ENCODE measurements at regions not wholly inside any gene's neighbourhood (a gene's known extent, or its start where the extent isn't known, plus 50 kb on each side); places are given as distances from the start of the nearest gene placed in this dataset.

DNA sequence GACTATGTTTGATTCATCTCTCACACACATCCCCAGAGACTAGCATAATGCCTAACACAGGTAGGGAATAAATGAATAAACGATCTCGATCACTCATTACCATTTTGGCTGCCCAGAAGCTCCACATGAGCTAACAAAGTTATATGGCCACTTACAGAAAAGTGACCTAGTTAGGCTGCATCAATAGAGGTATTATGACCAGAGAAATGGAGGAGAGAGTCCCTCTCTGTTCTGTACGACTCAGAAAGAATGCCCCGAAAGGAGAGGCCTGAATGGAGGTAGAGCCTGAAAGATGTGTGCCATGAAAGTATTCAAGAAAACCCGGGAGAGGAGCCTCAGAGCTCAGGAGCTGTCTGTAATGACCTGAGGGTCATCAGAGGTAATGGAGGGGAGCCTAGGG lies 208.2 kb upstream of the GRIK3 start:
- DNase-seq (ENCODE audit: low read depth) = no peak

GRCh38 chr1:37243368-37244082 lies 209.2 kb upstream of the GRIK3 start:
- no peak for DNase-seq (ENCODE audit: low read depth)

DNA sequence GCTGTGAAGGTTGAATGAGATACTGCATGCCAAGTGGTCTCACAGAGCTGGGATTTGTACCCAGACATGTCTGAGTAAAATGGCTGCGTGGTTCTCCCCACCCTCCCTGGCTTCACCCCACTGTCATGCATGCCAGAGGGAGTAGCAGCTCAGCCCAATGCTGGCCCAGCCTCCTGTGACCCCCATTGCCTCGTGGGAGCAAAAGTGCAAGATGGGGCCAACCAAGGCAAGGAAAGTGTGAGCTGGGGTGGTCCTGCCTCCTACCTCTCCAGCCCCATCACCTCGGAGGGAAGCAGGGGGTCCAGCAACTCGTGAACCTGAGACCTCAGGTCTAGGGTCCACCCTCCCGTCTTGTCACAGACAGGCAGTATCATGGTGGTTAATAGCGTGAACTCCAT lies 209.8 kb upstream of the GRIK3 start:
- no peak for DNase-seq (ENCODE audit: low read depth)

DNA sequence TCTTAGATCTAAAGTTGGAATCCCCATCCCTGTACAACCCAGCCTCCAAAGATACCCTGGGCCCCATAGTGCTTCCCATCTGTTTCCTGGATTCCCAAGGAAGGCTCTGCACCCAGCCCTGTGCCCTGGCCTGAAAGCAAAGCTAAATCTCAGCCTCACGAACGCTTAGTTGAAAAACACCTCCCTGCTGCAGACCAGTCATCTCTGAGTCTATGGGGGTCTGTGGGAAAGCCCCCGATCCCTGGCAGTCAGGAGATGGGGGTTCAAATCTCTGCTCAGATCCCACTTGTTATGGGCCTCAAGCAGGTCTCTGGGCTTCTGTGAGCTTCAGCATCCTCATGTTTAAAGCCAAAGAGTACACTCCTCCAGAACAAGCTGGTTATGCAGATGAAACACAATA lies 210.5 kb upstream of the GRIK3 start:
- no peak for DNase-seq (ENCODE audit: low read depth)

DNA sequence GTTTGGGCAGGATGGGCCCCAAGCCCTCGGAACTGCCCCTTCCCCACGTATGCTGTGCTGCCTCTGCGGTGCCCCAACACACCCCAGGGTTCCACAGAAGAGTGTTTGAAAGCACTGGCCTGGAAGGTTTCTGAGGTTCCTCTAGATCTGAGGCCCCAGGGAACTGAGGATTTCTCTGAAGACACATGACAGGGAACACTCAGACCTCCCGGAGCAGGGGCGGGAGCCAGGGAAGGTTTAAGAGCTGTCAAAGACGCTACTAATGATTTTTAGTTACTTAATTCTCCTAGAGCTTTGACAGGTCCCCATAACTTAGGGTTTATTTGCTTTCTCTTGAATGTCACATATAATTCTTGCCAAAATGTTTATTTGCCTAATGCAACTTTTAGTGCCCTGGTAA lies 212.3 kb upstream of the GRIK3 start:
- DNase-seq (ENCODE audit: low read depth) = no peak

- DNase-seq (ENCODE audit: low read depth) = no peak
These were observed 216.1 kb upstream of the GRIK3 start for GRCh38 chr1:37250371-37250770.

- DNase-seq (ENCODE audit: low read depth) = no peak
These were observed 219.1 kb upstream of the ZC3H12A start for GRCh38 chr1:37255136-37255795.

GRCh38 chr1:37255868-37256267 lies 218.5 kb upstream of the ZC3H12A start:
- no peak for DNase-seq (ENCODE audit: low read depth)

- DNase-seq (ENCODE audit: low read depth) = no peak
These were observed 216.7 kb upstream of the ZC3H12A start for GRCh38 chr1:37257646-37258045.

DNA sequence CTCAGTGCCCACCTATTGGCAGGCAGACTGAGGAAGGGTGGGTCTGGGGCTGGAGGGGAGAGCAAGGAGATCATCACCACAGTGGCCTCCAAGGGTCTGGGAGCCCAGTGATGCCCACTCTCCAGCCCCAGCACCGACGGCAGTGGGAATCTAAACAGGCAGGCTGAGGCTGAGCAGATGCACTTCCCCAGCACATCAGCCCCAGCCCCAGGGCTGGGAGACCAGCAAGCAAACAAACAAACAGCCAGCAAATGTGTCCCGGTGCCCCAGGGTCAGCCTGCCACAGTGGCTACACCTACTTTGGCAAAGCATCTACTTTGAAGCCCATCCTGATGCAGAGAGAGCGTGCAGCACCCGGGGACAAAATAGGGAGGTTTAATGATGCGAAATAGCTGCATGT lies 216.3 kb upstream of the ZC3H12A start:
- no peak for DNase-seq (ENCODE audit: low read depth)

- no peak for DNase-seq (ENCODE audit: low read depth)
These were observed 215.4 kb upstream of the ZC3H12A start for GRCh38 chr1:37259019-37259418.

DNA sequence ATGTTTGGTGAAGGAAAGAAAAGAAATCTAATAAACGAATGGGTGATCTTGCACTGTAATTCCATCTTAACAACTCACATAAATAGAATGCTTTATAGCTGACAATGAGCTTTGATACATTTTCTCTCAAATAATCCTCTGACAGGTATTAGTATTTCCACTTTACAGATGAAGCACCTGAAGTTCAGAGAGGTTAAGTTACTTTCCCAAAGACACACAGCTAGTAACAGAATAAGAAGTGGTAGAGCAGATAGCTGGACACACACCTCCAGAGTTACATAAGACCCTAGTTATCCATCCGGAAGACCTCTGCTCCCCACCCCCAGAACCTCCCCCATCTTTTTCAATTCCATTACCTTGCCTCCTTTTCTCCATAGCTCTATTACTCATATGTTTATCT lies 213.3 kb upstream of the ZC3H12A start:
- no peak for DNase-seq (ENCODE audit: low read depth)

DNA sequence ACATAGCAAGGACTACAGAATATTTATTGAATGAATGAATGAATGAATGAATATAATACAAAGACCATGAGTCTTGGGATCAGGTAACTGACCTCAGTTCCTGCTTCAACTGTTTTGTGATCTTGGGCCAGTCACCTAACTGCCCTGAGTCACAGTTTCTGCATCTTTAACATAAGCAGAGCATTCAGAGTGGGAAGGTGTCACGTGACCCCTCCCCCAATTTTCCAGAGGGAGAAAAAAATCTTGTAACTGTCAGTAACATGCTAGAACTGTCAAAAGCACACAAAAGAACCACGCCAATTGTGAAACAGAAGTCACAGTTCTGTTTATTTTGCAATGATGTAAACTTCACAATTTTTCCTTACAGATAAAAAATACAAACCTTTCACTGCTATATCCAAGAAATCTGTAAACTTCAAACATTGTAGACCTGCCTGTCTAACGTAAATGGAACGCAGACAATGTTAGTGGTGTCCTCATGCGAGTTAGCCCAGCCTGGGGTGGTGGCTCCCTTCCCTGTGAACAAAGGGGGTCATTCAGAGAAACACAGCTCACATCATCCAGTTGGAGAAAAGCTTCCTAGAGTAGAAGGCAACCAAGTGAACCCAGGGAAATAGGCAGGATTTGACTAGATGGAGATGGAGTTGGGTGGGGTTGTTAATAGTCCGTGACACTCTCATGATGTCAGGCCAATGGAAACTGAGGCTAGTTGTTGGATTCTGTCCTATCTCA lies 211.8 kb upstream of the ZC3H12A start:
- no peak for DNase-seq (ENCODE audit: low read depth)

- no peak for DNase-seq (ENCODE audit: low read depth)
These were observed 209.2 kb upstream of the ZC3H12A start for GRCh38 chr1:37265156-37265555.

GRCh38 chr1:37265786-37266667 lies 208.4 kb upstream of the ZC3H12A start:
- no peak for DNase-seq (ENCODE audit: low read depth)

DNA sequence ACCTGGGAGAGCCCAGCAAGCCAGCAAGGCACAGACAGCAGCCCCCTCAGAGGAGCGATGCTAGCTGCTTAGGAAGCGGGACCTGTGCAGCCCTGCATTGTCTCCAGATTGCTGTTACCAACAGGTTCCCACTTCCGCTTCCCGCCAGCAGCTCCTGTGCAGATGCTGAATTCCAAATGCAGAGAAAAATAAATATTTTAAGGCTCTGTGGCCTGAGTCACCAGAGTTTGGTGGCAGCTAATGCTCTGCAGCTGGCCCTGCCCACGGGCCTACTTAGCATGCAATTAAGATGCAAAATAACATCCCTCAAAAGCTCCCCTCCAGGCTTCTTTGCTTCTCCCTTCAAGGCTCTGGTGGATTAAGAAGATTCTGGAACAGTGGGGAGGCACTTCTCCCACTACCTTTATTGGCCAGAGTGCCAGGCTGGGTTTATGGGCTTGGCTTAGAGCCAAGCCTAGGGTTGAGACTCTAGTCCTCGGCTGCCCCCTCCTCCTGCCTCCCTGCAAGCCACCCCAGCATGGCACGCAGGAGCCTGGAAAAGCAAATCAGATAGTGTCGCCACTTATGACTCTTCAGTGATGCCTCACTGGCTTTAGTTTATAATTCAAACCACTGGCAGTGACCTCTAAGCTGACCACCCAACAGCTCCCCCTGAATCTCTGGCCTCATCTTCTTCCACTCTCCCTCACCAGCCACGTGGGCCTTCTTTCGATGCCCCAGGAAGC lies 207.1 kb upstream of the ZC3H12A start:
- no peak for DNase-seq (ENCODE audit: low read depth)

DNA sequence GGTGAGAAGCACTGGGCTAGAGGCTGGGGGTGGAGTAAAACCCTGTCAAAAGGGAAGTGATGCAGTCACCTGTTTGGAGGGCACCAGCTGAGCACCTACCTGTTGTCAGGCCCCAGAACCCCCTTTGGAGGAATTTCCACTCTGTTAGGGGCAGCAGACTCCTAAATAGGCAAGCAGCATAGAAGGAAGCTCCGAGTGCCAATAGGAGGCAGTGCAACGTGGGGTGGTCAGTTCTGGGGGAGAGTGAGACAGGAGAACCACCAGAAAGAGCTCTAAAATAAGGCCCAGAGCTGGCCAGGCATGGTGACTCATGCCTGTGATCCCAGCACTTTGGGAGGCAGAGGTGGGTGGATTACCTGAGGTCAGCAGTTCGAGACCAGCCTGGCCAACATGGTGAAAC lies 203.7 kb upstream of the ZC3H12A start:
- no peak for DNase-seq (ENCODE audit: low read depth)

DNA sequence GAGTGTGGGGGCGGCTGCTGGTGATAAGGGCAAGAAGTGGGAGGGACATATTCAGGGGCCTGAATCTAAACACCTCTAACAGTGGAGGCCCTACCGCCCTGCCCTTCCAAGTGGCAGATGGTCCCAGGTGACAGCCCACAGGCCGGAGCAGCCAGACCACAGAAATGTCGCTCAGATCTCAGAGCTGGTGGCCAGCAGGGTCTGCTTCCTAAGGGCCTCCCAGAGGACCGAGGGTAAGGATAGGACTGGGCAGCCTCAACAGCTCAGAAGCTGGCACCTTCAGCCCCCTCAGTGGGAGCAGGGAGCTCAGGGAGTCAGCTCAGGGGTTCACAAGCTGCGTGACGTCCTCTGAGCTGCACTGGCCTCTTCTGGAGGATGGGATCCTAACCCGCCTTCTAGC lies 201.8 kb upstream of the ZC3H12A start:
- no peak for DNase-seq (ENCODE audit: low read depth)

DNA sequence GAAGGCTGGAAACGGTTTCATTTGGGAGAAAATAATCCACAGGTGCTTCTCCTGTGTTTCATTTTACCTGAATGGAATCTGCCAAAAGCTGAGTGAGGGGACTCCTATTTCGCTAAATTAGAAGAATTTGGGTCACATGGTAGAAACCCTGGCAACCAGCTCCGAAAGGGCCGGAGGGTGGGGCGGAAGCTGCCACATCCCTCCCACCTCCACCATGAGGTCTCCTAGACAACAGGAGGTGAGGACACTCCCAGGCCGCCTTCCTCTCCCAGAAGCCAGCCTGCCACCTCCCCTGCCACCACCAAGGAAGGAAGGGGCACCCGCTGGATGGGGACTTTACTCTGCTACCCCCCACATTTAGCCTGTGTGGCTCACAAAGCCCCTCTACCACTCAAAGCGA lies 199.9 kb upstream of the ZC3H12A start:
- DNase-seq (ENCODE audit: low read depth) = no peak

- no peak for DNase-seq (ENCODE audit: low read depth)
These were observed 199.3 kb upstream of the ZC3H12A start for GRCh38 chr1:37274938-37275631.

DNA sequence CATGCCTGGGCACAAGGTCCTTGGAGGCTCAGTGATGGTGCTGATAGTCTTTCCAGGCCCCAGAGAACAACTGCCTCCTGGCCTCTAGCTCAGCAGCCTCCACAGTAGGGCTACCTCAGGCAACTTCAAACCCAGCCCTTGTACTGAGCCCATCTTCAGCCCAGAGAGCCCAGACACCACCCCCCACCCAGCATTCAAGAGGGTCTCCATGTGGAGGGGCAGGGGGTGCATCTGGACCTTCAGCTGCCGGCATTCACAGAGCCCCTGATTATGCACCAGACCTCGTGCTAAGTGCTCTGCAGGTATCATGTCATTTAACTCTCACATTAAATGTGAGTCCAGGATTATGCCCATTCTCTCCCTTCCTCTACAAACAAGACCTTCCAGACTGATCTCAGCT lies 197.0 kb upstream of the ZC3H12A start:
- DNase-seq (ENCODE audit: low read depth) = no peak

All from CMK (cell line).